ENCODE measurements at regions not wholly inside any gene's neighbourhood (a gene's known extent, or its start where the extent isn't known, plus 50 kb on each side); places are given as distances from the start of the nearest gene placed in this dataset.

- CTCF ChIA-PET, result no interaction called here
- TF ChIP-seq CTCF (IDR thresholded peaks at IDR 0.05), result no peak
These were observed 179.8 kb downstream of the ZPLD1 start for GRCh38 chr3:102614585-102614984.

GRCh38 chr3:102617381-102617780 is 182.6 kb downstream of the ZPLD1 start:
- H3K27ac Mint-ChIP-seq, result no peak overlapping the region
- DNase-seq, result no peak
- ATAC-seq (ENCODE audit: low read depth), result no peak
- intact Hi-C loops (cut with micrococcal nuclease), result no loop called here
- no peaks in the 10 kb centered on the region for H3K36me3 Mint-ChIP-seq (ENCODE audit: low read depth)
- H3K27me3 Mint-ChIP-seq, result peaks cover 3% of the 10 kb centered on the region
- H3K9me3 Mint-ChIP-seq, result no peaks in the 10 kb centered on the region
- no peak overlapping the region for H3K4me3 Mint-ChIP-seq
- TF ChIP-seq CTCF (IDR thresholded peaks at IDR 0.05), result no peak
- CTCF ChIA-PET, result no interaction called here
- POLR2A ChIA-PET, result no interaction called here
- no peaks in the 10 kb centered on the region for H3K4me1 Mint-ChIP-seq

More at GRCh38 chr3:102614585-102614984, 179.8 kb downstream of the ZPLD1 start:
- Mint-ChIP-seq H3K36me3 (ENCODE audit: low read depth) (no peaks in the 10 kb centered on the region), H3K4me3 (no peak overlapping the region), H3K27ac (no peak overlapping the region), H3K9me3 (peaks cover 4% of the 10 kb centered on the region), H3K4me1 (no peaks in the 10 kb centered on the region), H3K27me3 (no peaks in the 10 kb centered on the region)
- POLR2A ChIA-PET, result no interaction called here
- intact Hi-C loops (cut with micrococcal nuclease), result no loop called here
- DNase-seq (no peak), ATAC-seq (ENCODE audit: low read depth) (no peak)

DNA sequence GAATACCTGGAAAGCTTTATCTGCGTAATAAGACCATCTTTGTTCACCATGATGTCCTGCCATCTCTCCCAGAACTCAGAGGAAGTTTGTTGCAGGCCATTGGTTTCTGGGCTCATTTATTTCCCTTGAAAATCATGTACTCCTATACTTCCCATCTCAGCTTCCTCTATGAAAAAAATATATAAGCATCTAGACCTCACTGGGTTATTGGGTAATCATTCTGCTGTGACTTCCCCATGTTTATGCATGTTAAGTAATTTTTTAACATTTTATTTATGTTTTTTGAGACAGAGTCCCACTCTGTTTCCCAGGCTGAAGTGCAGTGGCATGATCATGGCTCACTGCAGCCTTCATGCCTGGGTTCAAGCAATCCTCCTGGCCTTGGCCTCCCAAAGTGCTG is 184.5 kb downstream of the ZPLD1 start:
- no peaks in the 10 kb centered on the region for H3K36me3 Mint-ChIP-seq (ENCODE audit: low read depth)
- POLR2A ChIA-PET, result no interaction called here
- H3K4me3 Mint-ChIP-seq, result no peak overlapping the region
- H3K9me3 Mint-ChIP-seq, result no peaks in the 10 kb centered on the region
- ATAC-seq (ENCODE audit: low read depth) (no peak), DNase-seq (no peak)
- peaks cover 3% of the 10 kb centered on the region for H3K27me3 Mint-ChIP-seq
- CTCF ChIA-PET, result no interaction called here
- H3K27ac Mint-ChIP-seq, result no peak overlapping the region
- intact Hi-C loops (cut with micrococcal nuclease), result no loop called here
- no peak for TF ChIP-seq CTCF (IDR thresholded peaks at IDR 0.05)
- no peaks in the 10 kb centered on the region for H3K4me1 Mint-ChIP-seq

DNA sequence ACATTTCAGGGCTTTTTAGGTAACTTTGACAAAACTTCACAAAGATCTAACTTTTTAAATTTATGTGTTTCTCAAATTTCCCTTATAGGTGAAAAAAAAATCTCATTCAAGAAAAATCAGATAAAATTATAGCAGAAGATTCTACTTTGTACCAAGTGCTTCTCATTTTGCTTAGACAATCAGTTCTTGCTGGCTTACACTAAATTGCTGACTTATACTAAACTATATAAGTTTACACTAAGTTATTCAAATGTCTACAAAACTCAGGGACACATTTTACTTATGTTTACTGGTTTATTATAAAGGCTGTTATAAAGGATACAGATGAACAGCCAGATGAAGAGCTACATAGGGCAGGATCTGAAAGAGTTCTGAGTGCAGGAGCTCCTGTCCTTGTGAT is 195.1 kb downstream of the ZPLD1 start:
- H3K9me3 Mint-ChIP-seq, result peaks cover 6% of the 10 kb centered on the region
- no peak overlapping the region for H3K27ac Mint-ChIP-seq
- ATAC-seq (ENCODE audit: low read depth) (no peak), DNase-seq (no peak)
- ChIA-PET POLR2A (no interaction called here), CTCF (interaction anchor here (1.1 kb wide), 1 partner anchor 43 kb away, joined by 3 read pairs; no protein-coding TSS in a partner anchor)
- H3K4me1 Mint-ChIP-seq, result no peaks in the 10 kb centered on the region
- no peaks in the 10 kb centered on the region for H3K36me3 Mint-ChIP-seq (ENCODE audit: low read depth)
- no peak overlapping the region for H3K4me3 Mint-ChIP-seq
- TF ChIP-seq CTCF (IDR thresholded peaks at IDR 0.05), result no peak
- intact Hi-C loops (cut with micrococcal nuclease), result no loop called here
- no peaks in the 10 kb centered on the region for H3K27me3 Mint-ChIP-seq

- POLR2A ChIA-PET, result no interaction called here
- TF ChIP-seq CTCF (IDR thresholded peaks at IDR 0.05), result no peak
These were observed 195.7 kb downstream of the ZPLD1 start for GRCh38 chr3:102630531-102630930.

More at GRCh38 chr3:102630531-102630930, 195.7 kb downstream of the ZPLD1 start:
- no peak for DNase-seq
- no peak overlapping the region for H3K27ac Mint-ChIP-seq
- CTCF ChIA-PET, result interaction anchor here (1.1 kb wide), 1 partner anchor 43 kb away, joined by 3 read pairs; no protein-coding TSS in a partner anchor
- no peaks in the 10 kb centered on the region for H3K4me1 Mint-ChIP-seq
- intact Hi-C loops (cut with micrococcal nuclease), result no loop called here
- no peaks in the 10 kb centered on the region for H3K36me3 Mint-ChIP-seq (ENCODE audit: low read depth)
- H3K27me3 Mint-ChIP-seq, result no peaks in the 10 kb centered on the region
- no peak overlapping the region for H3K4me3 Mint-ChIP-seq
- peaks cover 6% of the 10 kb centered on the region for H3K9me3 Mint-ChIP-seq
- no peak for ATAC-seq (ENCODE audit: low read depth)
